ENCODE measurements at regions not wholly inside any gene's neighbourhood (a gene's known extent, or its start where the extent isn't known, plus 50 kb on each side); places are given as distances from the start of the nearest gene placed in this dataset.

- no peaks in the 10 kb centered on the region for H3K9me3 ChIP-seq (ENCODE audit: control insufficient read depth, insufficient read depth, low read length)
- TF ChIP-seq CTCF (IDR thresholded peaks at IDR 0.05; ENCODE audit: low read depth, low read length), result no peak
- DNase-seq (ENCODE audit: low read depth, low spot score), result no peak
- H3K27me3 ChIP-seq (ENCODE audit: control insufficient read depth, insufficient read depth, low read length), result no peaks in the 10 kb centered on the region
- no peak overlapping the region for H3K27ac ChIP-seq (ENCODE audit: low read depth, low read length)
- ChIA-PET POLR2A (no interaction called here), CTCF (no interaction called here)
- H3K4me3 ChIP-seq (ENCODE audit: low read depth, low read length), result no peak overlapping the region
Observed at GRCh38 chr15:29324746-29325145, 55.1 kb upstream of the NSMCE3 start.

GRCh38 chr15:29323557-29323956, 53.9 kb upstream of the NSMCE3 start:
- Histone ChIP-seq H3K4me3 (ENCODE audit: low read depth, low read length) (no peak overlapping the region), H3K27me3 (ENCODE audit: control insufficient read depth, insufficient read depth, low read length) (no peaks in the 10 kb centered on the region), H3K9me3 (ENCODE audit: control insufficient read depth, insufficient read depth, low read length) (no peaks in the 10 kb centered on the region), H3K27ac (ENCODE audit: low read depth, low read length) (no peak overlapping the region)
- ChIA-PET POLR2A (no interaction called here), CTCF (no interaction called here)
- no peak for DNase-seq (ENCODE audit: low read depth, low spot score)
- no peak for TF ChIP-seq CTCF (IDR thresholded peaks at IDR 0.05; ENCODE audit: low read depth, low read length)

- POLR2A ChIA-PET, result no interaction called here
Observed at GRCh38 chr15:29322415-29322814, 52.8 kb upstream of the NSMCE3 start.

GRCh38 chr15:29320420-29320819, 50.8 kb upstream of the NSMCE3 start:
- H3K27ac ChIP-seq (ENCODE audit: low read depth, low read length), result no peak overlapping the region
- no peak for TF ChIP-seq CTCF (IDR thresholded peaks at IDR 0.05; ENCODE audit: low read depth, low read length)
- H3K9me3 ChIP-seq (ENCODE audit: control insufficient read depth, insufficient read depth, low read length), result no peaks in the 10 kb centered on the region
- no peaks in the 10 kb centered on the region for H3K27me3 ChIP-seq (ENCODE audit: control insufficient read depth, insufficient read depth, low read length)
- DNase-seq (ENCODE audit: low read depth, low spot score), result no peak
- no peak overlapping the region for H3K4me3 ChIP-seq (ENCODE audit: low read depth, low read length)
- ChIA-PET POLR2A (no interaction called here), CTCF (no interaction called here)

More at GRCh38 chr15:29322415-29322814, 52.8 kb upstream of the NSMCE3 start:
- H3K27ac ChIP-seq (ENCODE audit: low read depth, low read length), result no peak overlapping the region
- TF ChIP-seq CTCF (IDR thresholded peaks at IDR 0.05; ENCODE audit: low read depth, low read length), result no peak
- H3K4me3 ChIP-seq (ENCODE audit: low read depth, low read length), result no peak overlapping the region
- CTCF ChIA-PET, result no interaction called here
- no peak for DNase-seq (ENCODE audit: low read depth, low spot score)
- H3K27me3 ChIP-seq (ENCODE audit: control insufficient read depth, insufficient read depth, low read length), result no peaks in the 10 kb centered on the region
- no peaks in the 10 kb centered on the region for H3K9me3 ChIP-seq (ENCODE audit: control insufficient read depth, insufficient read depth, low read length)

GRCh38 chr15:29319823-29320222, 50.2 kb upstream of the NSMCE3 start:
- no peak overlapping the region for H3K4me3 ChIP-seq (ENCODE audit: low read depth, low read length)
- ChIA-PET POLR2A (no interaction called here), CTCF (no interaction called here)
- no peak for DNase-seq (ENCODE audit: low read depth, low spot score)
- no peaks in the 10 kb centered on the region for H3K9me3 ChIP-seq (ENCODE audit: control insufficient read depth, insufficient read depth, low read length)
- TF ChIP-seq CTCF (IDR thresholded peaks at IDR 0.05; ENCODE audit: low read depth, low read length), result no peak
- no peak overlapping the region for H3K27ac ChIP-seq (ENCODE audit: low read depth, low read length)
- H3K27me3 ChIP-seq (ENCODE audit: control insufficient read depth, insufficient read depth, low read length), result no peaks in the 10 kb centered on the region
